Parathyroid adenoma (tissue), 2 donors: ENCODE measurements at regions not wholly inside any gene's neighbourhood (a gene's known extent, or its start where the extent isn't known, plus 50 kb on each side); places are given as distances from the start of the nearest gene placed in this dataset.

ENCODE experiments used
- H2AFZ ChIP-seq: fragments of 300-600 bp; sonication (generic); one replicate; pipeline ENCODE4 v1.7.0; 2017; ENCODE audit warnings: antibody characterized with exemption, mild to moderate bottlenecking
- H3K27ac ChIP-seq: fragments of 300-600 bp; sonication (generic); one replicate; pipeline ENCODE4 v1.7.0; 2017
- H3K27me3 ChIP-seq: fragments of 300-600 bp; sonication (generic); one replicate; pipeline ENCODE4 v1.7.0; 2017; ENCODE audit warnings: low read length; ENCODE audit not compliant: control insufficient read depth, insufficient read depth
- H3K36me3 ChIP-seq: fragments of 300-600 bp; sonication (generic); one replicate; pipeline ENCODE4 v1.7.0; 2017; ENCODE audit warnings: low read length; ENCODE audit not compliant: control insufficient read depth, insufficient read depth
- H3K4me1 ChIP-seq: fragments of 300-600 bp; sonication (generic); one replicate; pipeline ENCODE4 v1.7.0; 2017; ENCODE audit warnings: control low read depth
- H3K4me2 ChIP-seq: fragments of 300-600 bp; sonication (generic); one replicate; pipeline ENCODE4 v1.7.0; 2017; ENCODE audit warnings: low read length
- H3K4me3 ChIP-seq: fragments of 300-600 bp; sonication (generic); one replicate; pipeline ENCODE4 v1.7.0; 2017; ENCODE audit warnings: low read depth, low read length
- H3K79me2 ChIP-seq: fragments of 300-600 bp; sonication (generic); one replicate; pipeline ENCODE4 v1.7.0; 2017; ENCODE audit warnings: control low read depth
- H3K9ac ChIP-seq: fragments of 300-600 bp; sonication (generic); one replicate; pipeline ENCODE4 v1.7.0; 2017; ENCODE audit warnings: mild to moderate bottlenecking
- H3K9me3 ChIP-seq: fragments of 300-600 bp; sonication (generic); one replicate; pipeline ENCODE4 v1.7.0; 2017; ENCODE audit warnings: low read length; ENCODE audit not compliant: control insufficient read depth
- TF ChIP-seq, protein P1 (sequence below): fragments of 300-600 bp; sonication (generic); IDR thresholded peaks from one replicate; pipeline ENCODE4 v1.7.0; 2017; ENCODE audit warnings: antibody characterized with exemption, mild to moderate bottlenecking
- donor health status: primary hyperparathyroidism.

DNA sequence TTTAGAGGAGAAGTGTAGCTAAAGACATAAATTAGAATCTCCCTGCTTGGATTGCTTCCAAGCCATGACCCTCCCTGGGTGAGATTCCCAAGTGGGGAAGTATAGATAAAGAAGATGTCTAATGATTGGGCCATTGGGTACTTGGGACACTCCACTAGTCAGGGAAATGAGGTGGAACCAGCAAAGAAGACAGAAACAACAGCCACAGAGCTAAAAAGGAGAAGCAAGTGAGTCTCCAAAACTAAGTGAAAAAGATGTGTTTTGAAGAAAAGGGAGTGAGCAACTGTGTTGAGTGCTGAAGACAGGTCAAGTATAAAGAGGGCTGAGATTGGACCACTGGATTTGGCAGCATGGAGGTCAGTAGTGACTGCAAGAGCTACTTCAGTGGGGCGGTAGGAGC, 61.2 kb upstream of the FOXN2 start:
- H3K4me1 ChIP-seq: no peaks in the 10 kb centered on the region
- H3K36me3 ChIP-seq: no peaks in the 10 kb centered on the region
- H3K79me2 ChIP-seq: no peaks in the 10 kb centered on the region
- TF ChIP-seq, protein P1, sequence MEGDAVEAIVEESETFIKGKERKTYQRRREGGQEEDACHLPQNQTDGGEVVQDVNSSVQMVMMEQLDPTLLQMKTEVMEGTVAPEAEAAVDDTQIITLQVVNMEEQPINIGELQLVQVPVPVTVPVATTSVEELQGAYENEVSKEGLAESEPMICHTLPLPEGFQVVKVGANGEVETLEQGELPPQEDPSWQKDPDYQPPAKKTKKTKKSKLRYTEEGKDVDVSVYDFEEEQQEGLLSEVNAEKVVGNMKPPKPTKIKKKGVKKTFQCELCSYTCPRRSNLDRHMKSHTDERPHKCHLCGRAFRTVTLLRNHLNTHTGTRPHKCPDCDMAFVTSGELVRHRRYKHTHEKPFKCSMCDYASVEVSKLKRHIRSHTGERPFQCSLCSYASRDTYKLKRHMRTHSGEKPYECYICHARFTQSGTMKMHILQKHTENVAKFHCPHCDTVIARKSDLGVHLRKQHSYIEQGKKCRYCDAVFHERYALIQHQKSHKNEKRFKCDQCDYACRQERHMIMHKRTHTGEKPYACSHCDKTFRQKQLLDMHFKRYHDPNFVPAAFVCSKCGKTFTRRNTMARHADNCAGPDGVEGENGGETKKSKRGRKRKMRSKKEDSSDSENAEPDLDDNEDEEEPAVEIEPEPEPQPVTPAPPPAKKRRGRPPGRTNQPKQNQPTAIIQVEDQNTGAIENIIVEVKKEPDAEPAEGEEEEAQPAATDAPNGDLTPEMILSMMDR: no peak
- no peak overlapping the region for H3K4me2 ChIP-seq
- no peaks in the 10 kb centered on the region for H3K27me3 ChIP-seq
- H3K9me3 ChIP-seq: no peaks in the 10 kb centered on the region
- no peak overlapping the region for H2AFZ ChIP-seq
- H3K4me3 ChIP-seq: no peak overlapping the region
- no peak overlapping the region for H3K27ac ChIP-seq
- no peak overlapping the region for H3K9ac ChIP-seq

DNA sequence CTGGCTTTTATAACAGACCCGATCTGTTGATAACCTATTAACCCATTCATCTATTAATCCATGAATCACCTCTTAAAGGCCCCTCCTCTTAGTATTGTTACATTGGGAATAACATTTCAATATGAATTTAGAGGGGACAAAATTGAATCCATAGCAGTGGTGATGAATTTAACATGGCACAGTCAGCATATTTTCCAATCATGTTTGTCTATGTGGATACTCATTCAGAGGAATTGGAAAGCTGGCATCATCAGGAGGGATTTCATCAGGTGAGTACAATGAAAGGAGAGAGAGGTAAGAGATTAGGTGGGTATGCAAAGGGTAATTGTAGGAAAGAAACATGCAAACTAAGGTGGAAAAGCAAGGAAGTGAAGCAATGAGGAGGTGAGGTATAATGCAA, 59.6 kb upstream of the FOXN2 start:
- Histone ChIP-seq H3K9ac (no peak overlapping the region), H3K4me3 (no peak overlapping the region), H3K27me3 (no peaks in the 10 kb centered on the region), H3K79me2 (no peaks in the 10 kb centered on the region), H3K9me3 (no peaks in the 10 kb centered on the region), H2AFZ (no peak overlapping the region), H3K27ac (no peak overlapping the region), H3K4me1 (no peaks in the 10 kb centered on the region), H3K36me3 (no peaks in the 10 kb centered on the region), H3K4me2 (no peak overlapping the region)
- TF ChIP-seq, protein P1: no peak

DNA sequence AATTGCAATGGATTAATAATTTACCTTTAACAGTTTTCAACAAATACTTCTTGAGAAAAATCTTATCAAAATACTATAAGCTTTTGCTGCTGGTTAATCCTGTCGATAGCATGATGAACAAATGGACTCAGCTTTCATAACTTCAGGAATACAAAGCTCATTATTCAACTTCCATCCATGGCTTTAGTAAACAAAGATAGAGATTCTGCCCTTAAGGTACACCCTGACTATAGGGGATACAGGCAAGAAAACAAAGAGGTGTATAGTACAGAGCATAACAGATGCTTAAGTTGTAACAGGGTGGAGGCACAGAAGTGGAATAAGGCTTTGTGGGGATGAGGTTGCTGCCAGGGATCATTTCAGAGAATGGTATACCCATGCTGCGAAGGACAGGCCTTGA, 57.0 kb upstream of the FOXN2 start:
- TF ChIP-seq, protein P1: no peak
- Histone ChIP-seq H3K4me2 (no peak overlapping the region), H3K79me2 (no peaks in the 10 kb centered on the region), H2AFZ (no peak overlapping the region), H3K4me1 (no peaks in the 10 kb centered on the region), H3K36me3 (no peaks in the 10 kb centered on the region), H3K4me3 (no peak overlapping the region), H3K27ac (no peak overlapping the region), H3K27me3 (no peaks in the 10 kb centered on the region), H3K9ac (no peak overlapping the region), H3K9me3 (no peaks in the 10 kb centered on the region)

DNA sequence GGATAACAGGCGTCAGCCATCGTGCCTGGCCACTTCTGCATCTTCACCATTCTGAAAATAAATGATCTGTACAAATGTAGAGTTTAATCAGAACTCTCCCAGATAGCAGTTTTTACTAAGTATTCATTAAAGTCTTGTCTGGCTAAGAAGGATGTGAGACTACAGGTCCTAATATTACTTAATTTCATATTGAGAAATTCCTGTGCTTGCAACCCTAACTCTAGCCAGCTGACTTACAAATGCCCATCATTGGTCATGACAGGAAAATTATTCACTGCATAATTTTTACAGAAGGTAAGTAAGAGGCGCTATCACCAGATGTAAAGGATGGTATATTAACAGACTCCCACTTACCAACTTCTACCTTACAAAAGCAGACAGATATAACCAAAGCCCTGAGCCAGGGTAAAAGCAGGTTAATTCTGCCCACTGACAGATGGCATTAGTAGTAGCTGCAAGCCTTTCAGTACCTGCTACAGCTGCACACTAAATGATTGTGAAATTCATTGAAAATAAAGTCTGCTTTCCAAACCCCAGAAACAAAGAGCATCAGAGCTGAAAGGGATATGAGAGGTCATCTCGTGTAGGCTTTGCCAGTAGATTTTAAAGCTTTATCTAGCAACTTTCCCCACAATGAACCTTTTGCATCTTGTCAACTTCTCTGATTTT, 55.9 kb upstream of the FOXN2 start:
- TF ChIP-seq, protein P1: no peak
- H3K27me3 ChIP-seq: no peaks in the 10 kb centered on the region
- no peak overlapping the region for H3K27ac ChIP-seq

DNA sequence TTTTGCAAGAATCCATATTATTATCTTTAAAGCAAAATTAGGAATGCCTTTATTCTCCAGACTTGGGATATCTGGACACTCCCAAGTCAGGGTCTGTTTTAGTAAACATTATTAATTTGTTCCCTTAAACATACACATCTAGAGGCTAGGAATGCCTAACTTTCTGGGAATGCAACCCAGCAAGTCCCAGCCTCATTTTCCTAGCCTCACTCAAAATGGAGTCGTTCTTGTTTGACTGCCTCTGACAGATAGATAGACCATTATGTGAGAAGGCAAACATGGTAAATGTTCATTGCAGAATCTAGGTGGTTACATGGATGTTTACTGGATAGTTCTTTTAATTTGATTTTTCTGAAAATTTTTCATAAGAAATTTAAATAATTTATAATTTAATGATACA, 54.7 kb upstream of the FOXN2 start:
- H3K79me2 ChIP-seq: no peaks in the 10 kb centered on the region
- TF ChIP-seq, protein P1: no peak

More for the DNA sequence above, 55.9 kb upstream of the FOXN2 start:
- Histone ChIP-seq H3K36me3 (no peaks in the 10 kb centered on the region), H3K4me3 (no peak overlapping the region), H2AFZ (no peak overlapping the region), H3K79me2 (no peaks in the 10 kb centered on the region), H3K4me1 (no peaks in the 10 kb centered on the region), H3K9ac (no peak overlapping the region), H3K9me3 (no peaks in the 10 kb centered on the region), H3K4me2 (no peak overlapping the region)

More for the DNA sequence above, 54.7 kb upstream of the FOXN2 start:
- Histone ChIP-seq H3K9ac (no peak overlapping the region), H3K36me3 (no peaks in the 10 kb centered on the region), H3K4me1 (no peaks in the 10 kb centered on the region), H2AFZ (no peak overlapping the region), H3K27me3 (no peaks in the 10 kb centered on the region), H3K4me2 (no peak overlapping the region), H3K4me3 (no peak overlapping the region), H3K27ac (no peak overlapping the region), H3K9me3 (no peaks in the 10 kb centered on the region)
